ENCODE measurements at regions not wholly inside any gene's neighbourhood (a gene's known extent, or its start where the extent isn't known, plus 50 kb on each side); places are given as distances from the start of the nearest gene placed in this dataset.
"Not testable (repeated sequence)": the region's sequence is repeated elsewhere in the genome, so short reads cannot be mapped to it uniquely, and the experiment has no call there.

GRCh38 chr1:199243423-199244061, 604.7 kb downstream of the PTPRC start:
- peak; percentile 38 for DNase-seq

- DNase-seq = no peak
Measured at GRCh38 chr1:199245946-199246345, 607.1 kb downstream of the PTPRC start.

- no peak for DNase-seq
Measured at GRCh38 chr1:199246716-199247115, 607.9 kb downstream of the PTPRC start.

GRCh38 chr1:199247891-199248290, 609.1 kb downstream of the PTPRC start:
- no peak for DNase-seq

- DNase-seq = not testable (repeated sequence)
Measured at GRCh38 chr1:199254040-199254439, 615.2 kb downstream of the PTPRC start.

GRCh38 chr1:199261328-199261727, 622.5 kb downstream of the PTPRC start:
- no peak for DNase-seq

GRCh38 chr1:199264283-199264682, 625.4 kb downstream of the PTPRC start:
- DNase-seq = no peak

- DNase-seq = no peak
Measured at GRCh38 chr1:199264911-199265310, 626.1 kb downstream of the PTPRC start.

- no peak for DNase-seq
Measured at GRCh38 chr1:199265319-199265718, 626.5 kb downstream of the PTPRC start.

- DNase-seq = no peak
Measured at GRCh38 chr1:199269241-199269640, 630.4 kb downstream of the PTPRC start.

- no peak for DNase-seq
Measured at GRCh38 chr1:199272139-199272544, 633.3 kb downstream of the PTPRC start.

GRCh38 chr1:199272628-199273086, 633.8 kb downstream of the PTPRC start:
- peak; percentile 53 for DNase-seq

- no peak for DNase-seq
Measured at GRCh38 chr1:199273837-199274379, 635.1 kb downstream of the PTPRC start.

GRCh38 chr1:199279067-199279466, 640.2 kb downstream of the PTPRC start:
- DNase-seq = no peak

- no peak for DNase-seq
Measured at GRCh38 chr1:199279872-199280645, 641.2 kb downstream of the PTPRC start.

- DNase-seq = no peak
Measured at GRCh38 chr1:199282751-199283305, 644.0 kb downstream of the PTPRC start.

- peak; percentile 63 for DNase-seq
Measured at GRCh38 chr1:199283794-199284193, 645.0 kb downstream of the PTPRC start.

- DNase-seq = no peak
Measured at GRCh38 chr1:199287206-199287605, 648.4 kb downstream of the PTPRC start.

GRCh38 chr1:199287647-199288046, 648.8 kb downstream of the PTPRC start:
- no peak for DNase-seq

- DNase-seq = no peak
Measured at GRCh38 chr1:199290186-199290585, 651.3 kb downstream of the PTPRC start.

- no peak for DNase-seq
Measured at GRCh38 chr1:199291022-199291740, 652.3 kb downstream of the PTPRC start.

GRCh38 chr1:199292896-199293295, 654.1 kb downstream of the PTPRC start:
- no peak for DNase-seq

- no peak for DNase-seq
Measured at GRCh38 chr1:199295107-199295506, 656.3 kb downstream of the PTPRC start.
